ENCODE measurements at regions not wholly inside any gene's neighbourhood (a gene's known extent, or its start where the extent isn't known, plus 50 kb on each side); places are given as distances from the start of the nearest gene placed in this dataset.

DNA sequence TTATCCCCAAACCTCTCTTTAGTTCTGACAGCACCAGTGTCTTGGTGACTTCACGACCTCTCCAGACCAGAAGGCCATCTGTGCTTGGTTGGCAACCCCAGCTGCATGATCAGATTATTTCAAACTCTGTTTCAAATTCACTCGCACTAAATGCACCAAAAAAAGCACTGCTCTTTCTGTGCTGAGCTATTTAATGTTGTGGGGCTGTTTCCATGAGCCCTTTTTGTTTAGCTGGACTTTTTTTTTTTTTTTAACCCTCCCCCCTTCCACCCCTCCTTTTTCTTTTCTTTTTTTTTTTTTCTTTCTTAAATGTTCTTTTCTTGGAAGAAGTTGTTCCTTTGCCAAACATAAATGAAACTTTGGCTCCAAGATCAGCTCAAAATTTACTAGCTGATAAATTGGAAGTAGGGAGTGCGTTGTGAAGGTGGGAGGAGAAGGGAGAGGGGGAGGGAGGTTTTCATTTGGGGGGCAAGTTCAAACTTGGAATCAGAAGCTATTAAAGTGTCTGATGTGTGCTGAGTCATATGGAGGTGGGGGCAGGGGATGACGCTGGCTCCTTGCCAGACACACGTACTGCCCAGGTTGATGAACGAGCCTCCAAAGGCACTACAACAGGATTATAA is 543.0 kb upstream of the TNP1 start:
- H3K9me3 ChIP-seq (ENCODE audit: control insufficient read depth, low read length) = no peaks in the 10 kb centered on the region
- no peak overlapping the region for H3K4me2 ChIP-seq (ENCODE audit: low read length)
- no peak overlapping the region for H2AFZ ChIP-seq
- H3K27me3 ChIP-seq (ENCODE audit: control insufficient read depth, insufficient read depth, low read length) = no peaks in the 10 kb centered on the region
- H3K36me3 ChIP-seq (ENCODE audit: control insufficient read depth, insufficient read depth, low read length) = no peaks in the 10 kb centered on the region
- no peak overlapping the region for H3K27ac ChIP-seq
- H3K4me3 ChIP-seq (ENCODE audit: low read depth, low read length) = no peak overlapping the region
- H3K79me2 ChIP-seq = no peaks in the 10 kb centered on the region
- TF ChIP-seq, protein P1, sequence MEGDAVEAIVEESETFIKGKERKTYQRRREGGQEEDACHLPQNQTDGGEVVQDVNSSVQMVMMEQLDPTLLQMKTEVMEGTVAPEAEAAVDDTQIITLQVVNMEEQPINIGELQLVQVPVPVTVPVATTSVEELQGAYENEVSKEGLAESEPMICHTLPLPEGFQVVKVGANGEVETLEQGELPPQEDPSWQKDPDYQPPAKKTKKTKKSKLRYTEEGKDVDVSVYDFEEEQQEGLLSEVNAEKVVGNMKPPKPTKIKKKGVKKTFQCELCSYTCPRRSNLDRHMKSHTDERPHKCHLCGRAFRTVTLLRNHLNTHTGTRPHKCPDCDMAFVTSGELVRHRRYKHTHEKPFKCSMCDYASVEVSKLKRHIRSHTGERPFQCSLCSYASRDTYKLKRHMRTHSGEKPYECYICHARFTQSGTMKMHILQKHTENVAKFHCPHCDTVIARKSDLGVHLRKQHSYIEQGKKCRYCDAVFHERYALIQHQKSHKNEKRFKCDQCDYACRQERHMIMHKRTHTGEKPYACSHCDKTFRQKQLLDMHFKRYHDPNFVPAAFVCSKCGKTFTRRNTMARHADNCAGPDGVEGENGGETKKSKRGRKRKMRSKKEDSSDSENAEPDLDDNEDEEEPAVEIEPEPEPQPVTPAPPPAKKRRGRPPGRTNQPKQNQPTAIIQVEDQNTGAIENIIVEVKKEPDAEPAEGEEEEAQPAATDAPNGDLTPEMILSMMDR (IDR thresholded peaks at IDR 0.05) = no peak
- H3K4me1 ChIP-seq = no peaks in the 10 kb centered on the region
- no peak overlapping the region for H3K9ac ChIP-seq

DNA sequence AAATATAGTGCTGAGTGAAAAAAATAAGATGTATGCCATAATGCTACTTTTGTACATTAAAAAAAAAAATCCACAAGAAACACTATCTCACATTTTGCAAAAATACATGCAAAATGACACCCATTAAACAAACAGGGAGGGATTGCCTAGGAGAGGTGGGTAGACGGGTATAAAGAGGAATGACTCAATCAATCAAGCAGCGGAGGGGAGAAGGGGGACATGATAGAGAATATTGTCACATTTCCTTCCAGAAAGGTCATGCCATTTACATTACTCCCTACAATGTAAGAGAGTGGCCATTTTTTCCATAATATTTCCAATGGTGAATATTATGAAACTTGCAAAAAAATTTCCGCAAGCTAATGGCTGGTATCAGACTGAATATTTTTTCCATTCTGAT is 542.3 kb upstream of the TNP1 start:
- TF ChIP-seq, protein P1 (IDR thresholded peaks at IDR 0.05) = no peak
- Histone ChIP-seq H3K4me3 (ENCODE audit: low read depth, low read length) (no peak overlapping the region), H2AFZ (no peak overlapping the region), H3K27ac (no peak overlapping the region), H3K4me1 (no peaks in the 10 kb centered on the region), H3K9ac (no peak overlapping the region), H3K4me2 (ENCODE audit: low read length) (no peak overlapping the region), H3K79me2 (no peaks in the 10 kb centered on the region), H3K9me3 (ENCODE audit: control insufficient read depth, low read length) (no peaks in the 10 kb centered on the region), H3K36me3 (ENCODE audit: control insufficient read depth, insufficient read depth, low read length) (no peaks in the 10 kb centered on the region), H3K27me3 (ENCODE audit: control insufficient read depth, insufficient read depth, low read length) (no peaks in the 10 kb centered on the region)

DNA sequence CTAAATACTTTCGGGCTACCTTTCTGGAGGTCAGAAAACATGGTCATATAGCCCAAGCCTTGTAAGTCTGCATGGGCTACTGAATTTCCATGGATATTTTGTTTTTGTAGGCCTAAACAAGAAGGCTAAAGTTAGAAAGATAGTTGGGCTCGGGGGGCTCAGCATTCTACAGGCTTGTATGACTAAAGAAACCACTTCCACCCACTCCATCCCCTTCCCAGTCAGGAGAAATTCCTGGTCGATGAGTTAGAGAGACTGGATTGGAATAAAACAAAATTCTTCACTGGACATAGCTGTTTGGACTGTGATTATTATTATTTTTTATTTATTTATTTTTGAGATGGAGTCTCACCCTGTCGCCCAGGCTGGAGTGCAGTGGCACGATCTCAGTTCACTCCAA is 539.4 kb upstream of the TNP1 start:
- Histone ChIP-seq H3K36me3 (ENCODE audit: control insufficient read depth, insufficient read depth, low read length) (no peaks in the 10 kb centered on the region), H3K4me1 (no peaks in the 10 kb centered on the region), H3K27ac (no peak overlapping the region), H2AFZ (no peak overlapping the region), H3K79me2 (no peaks in the 10 kb centered on the region), H3K9ac (no peak overlapping the region), H3K9me3 (ENCODE audit: control insufficient read depth, low read length) (no peaks in the 10 kb centered on the region), H3K4me2 (ENCODE audit: low read length) (no peak overlapping the region), H3K4me3 (ENCODE audit: low read depth, low read length) (no peak overlapping the region), H3K27me3 (ENCODE audit: control insufficient read depth, insufficient read depth, low read length) (no peaks in the 10 kb centered on the region)
- TF ChIP-seq, protein P1 (IDR thresholded peaks at IDR 0.05) = no peak

DNA sequence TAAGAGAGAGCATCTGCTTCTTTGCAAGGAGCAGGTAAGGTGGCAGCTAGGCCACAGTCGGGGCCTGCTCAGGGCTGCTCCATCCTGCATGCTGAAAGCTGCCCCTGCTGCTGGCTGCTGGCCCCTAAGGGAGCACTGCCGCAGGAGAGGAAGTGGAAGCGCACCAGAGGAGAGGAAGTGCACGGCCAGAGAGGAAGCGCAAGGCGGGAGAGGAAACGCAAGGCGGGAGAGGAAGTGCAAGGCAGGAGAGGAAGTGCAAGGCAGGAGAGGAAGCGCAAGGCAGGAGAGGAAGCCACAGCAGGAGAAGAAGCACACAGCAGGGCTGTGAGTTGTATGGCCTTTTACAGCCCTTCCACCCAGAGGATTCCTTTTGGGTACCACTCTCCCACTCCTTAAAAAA is 539.0 kb upstream of the TNP1 start:
- Histone ChIP-seq H3K27ac (no peak overlapping the region), H3K9ac (no peak overlapping the region), H2AFZ (no peak overlapping the region), H3K27me3 (ENCODE audit: control insufficient read depth, insufficient read depth, low read length) (no peaks in the 10 kb centered on the region), H3K4me3 (ENCODE audit: low read depth, low read length) (no peak overlapping the region), H3K4me2 (ENCODE audit: low read length) (no peak overlapping the region), H3K36me3 (ENCODE audit: control insufficient read depth, insufficient read depth, low read length) (no peaks in the 10 kb centered on the region), H3K9me3 (ENCODE audit: control insufficient read depth, low read length) (no peaks in the 10 kb centered on the region), H3K79me2 (no peaks in the 10 kb centered on the region), H3K4me1 (no peaks in the 10 kb centered on the region)
- TF ChIP-seq, protein P1 (IDR thresholded peaks at IDR 0.05) = no peak

DNA sequence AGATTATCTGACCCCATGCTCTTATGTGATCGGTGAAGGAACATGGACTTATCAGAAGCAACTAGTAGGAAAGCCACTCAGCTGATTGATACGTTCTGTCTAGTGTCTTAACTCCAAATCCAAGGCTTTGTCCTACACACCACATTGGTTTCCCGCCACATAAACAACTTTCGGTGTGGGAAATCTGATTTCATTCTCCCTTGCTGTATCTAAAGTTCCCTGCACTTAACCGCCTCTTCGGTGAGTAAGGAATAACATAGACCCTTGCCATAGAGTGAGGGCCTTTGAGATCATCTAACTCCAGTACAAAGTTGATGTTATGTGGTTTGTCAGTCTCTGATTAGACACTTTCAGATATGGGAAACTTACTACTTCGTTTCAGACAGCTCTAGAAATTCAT is 538.2 kb upstream of the TNP1 start:
- TF ChIP-seq, protein P1 (IDR thresholded peaks at IDR 0.05) = no peak
- H3K4me3 ChIP-seq (ENCODE audit: low read depth, low read length) = no peak overlapping the region
- H3K4me2 ChIP-seq (ENCODE audit: low read length) = no peak overlapping the region
- no peaks in the 10 kb centered on the region for H3K9me3 ChIP-seq (ENCODE audit: control insufficient read depth, low read length)
- no peak overlapping the region for H3K9ac ChIP-seq
- no peak overlapping the region for H2AFZ ChIP-seq
- H3K27me3 ChIP-seq (ENCODE audit: control insufficient read depth, insufficient read depth, low read length) = no peaks in the 10 kb centered on the region
- no peaks in the 10 kb centered on the region for H3K4me1 ChIP-seq
- no peaks in the 10 kb centered on the region for H3K79me2 ChIP-seq
- no peaks in the 10 kb centered on the region for H3K36me3 ChIP-seq (ENCODE audit: control insufficient read depth, insufficient read depth, low read length)
- no peak overlapping the region for H3K27ac ChIP-seq
